Omental fat pad (tissue), 3 donors: ENCODE measurements at regions not wholly inside any gene's neighbourhood (a gene's known extent, or its start where the extent isn't known, plus 50 kb on each side); places are given as distances from the start of the nearest gene placed in this dataset.

ENCODE experiments used
- ATAC-seq: fragments of 150-250 bp; one replicate; pipeline ENCODE4 v1.9.1; 2016; ENCODE audit warnings: mild to moderate bottlenecking, moderate library complexity; ENCODE audit not compliant: low FRiP score
- DNase-seq: peaks from one replicate; pipeline ENCODE4 v3.0.0-alpha.2; 2019; ENCODE audit warnings: low spot score
- CTCF ChIP-seq, 3 donors: fragments of 450-650 bp; IDR thresholded peaks; one replicate each; pipeline ENCODE4 v1.5.1; 2016 to 2017; ENCODE audit warnings: antibody characterized with exemption in 3 of 3, mild to moderate bottlenecking in 3 of 3, moderate library complexity in 2 of 3

DNA sequence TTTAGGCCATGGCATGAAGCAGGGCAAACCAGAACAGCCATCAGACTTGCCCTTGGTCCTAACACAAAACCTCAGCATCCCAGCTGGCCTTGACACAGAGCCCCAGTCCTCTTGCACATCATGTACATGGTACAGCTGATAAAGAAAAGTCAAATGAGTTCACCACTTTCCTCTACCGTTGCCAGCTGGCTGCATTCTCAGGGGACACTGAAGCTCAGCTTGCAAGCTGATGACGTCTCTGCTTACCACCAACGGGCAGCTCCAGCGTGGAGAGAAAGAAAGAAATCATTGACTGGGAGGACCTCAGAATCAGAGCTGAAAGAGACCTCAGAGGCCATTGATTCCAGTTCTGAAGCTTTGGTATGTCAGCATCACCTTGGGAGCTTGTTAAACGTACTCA lies 80.7 kb upstream of the CES5A start:
- ATAC-seq = no peak
- TF ChIP-seq CTCF (IDR thresholded peaks at IDR 0.05) = no peak
- DNase-seq = no peak

DNA sequence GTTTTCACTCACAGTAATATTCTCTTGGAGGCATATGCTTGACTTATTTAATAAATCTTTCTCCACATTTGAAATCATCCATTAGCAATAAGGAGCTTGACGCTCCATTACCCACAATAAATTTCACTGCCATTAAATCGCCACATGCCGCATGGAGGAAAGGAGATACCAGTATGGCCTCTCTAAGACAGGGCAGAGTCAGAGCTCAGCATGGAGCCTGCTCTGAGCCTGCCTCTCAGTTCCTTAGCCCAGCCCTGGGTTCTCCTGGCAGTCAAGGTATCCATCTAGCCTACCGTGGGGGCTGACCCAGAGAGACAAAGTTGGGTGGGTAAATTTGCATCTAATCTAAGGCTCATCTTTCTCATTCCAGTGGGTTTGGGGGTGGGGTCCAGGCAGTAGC lies 80.3 kb upstream of the CES5A start:
- ATAC-seq (no peak), DNase-seq (no peak)
- TF ChIP-seq CTCF (IDR thresholded peaks at IDR 0.05) = no peak

DNA sequence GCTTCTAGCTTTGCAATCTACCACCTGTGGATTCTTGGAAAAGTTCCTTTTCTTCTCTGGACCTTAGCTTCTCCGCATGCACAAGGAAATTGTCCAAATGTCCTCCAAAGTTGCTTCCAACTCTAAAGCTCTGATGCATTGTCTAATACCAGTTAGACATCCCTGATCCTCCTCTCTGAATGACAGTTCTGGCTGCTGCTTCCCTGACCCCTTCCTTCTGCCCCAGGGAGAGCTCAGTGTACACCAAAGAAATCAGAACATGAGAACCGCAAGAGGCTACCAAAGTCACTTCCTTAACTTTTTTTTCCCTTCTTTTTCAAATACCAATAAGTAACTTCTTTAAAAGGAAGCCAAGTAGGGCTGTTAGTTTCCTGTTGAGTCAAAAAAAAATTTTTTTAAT lies 79.7 kb upstream of the CES5A start:
- no peak for TF ChIP-seq CTCF (IDR thresholded peaks at IDR 0.05)
- no peak for DNase-seq
- no peak for ATAC-seq

DNA sequence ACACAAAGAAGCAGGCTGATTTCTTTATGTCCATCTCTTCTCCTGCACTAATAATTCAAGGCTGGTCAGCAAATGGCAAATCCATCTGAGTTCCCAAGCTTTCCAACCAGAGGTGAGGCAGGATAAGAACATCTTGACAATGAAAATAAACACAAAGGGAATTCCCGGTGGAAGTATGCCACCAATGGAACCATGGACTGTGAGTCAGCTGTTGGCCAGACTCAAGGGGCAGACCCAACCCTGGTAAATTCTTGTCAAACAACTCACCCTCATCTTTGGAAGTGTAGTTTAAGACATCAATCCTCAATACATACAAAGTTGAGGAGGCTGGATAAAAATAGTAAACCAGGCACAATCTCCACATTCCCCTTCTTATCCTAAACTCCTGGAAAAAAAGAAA lies 74.3 kb upstream of the CES5A start:
- DNase-seq = no peak
- no peak for ATAC-seq

GRCh38 chr16:55948230-55948629 lies 73.1 kb upstream of the CES5A start:
- DNase-seq = no peak

More for the DNA sequence above, 74.3 kb upstream of the CES5A start:
- TF ChIP-seq CTCF (IDR thresholded peaks at IDR 0.05) = no peak

GRCh38 chr16:55947366-55947765 lies 72.2 kb upstream of the CES5A start:
- no peak for ATAC-seq
- no peak for TF ChIP-seq CTCF (IDR thresholded peaks at IDR 0.05)
- DNase-seq = no peak

More at GRCh38 chr16:55948230-55948629, 73.1 kb upstream of the CES5A start:
- TF ChIP-seq CTCF (IDR thresholded peaks at IDR 0.05) = no peak
- no peak for ATAC-seq

DNA sequence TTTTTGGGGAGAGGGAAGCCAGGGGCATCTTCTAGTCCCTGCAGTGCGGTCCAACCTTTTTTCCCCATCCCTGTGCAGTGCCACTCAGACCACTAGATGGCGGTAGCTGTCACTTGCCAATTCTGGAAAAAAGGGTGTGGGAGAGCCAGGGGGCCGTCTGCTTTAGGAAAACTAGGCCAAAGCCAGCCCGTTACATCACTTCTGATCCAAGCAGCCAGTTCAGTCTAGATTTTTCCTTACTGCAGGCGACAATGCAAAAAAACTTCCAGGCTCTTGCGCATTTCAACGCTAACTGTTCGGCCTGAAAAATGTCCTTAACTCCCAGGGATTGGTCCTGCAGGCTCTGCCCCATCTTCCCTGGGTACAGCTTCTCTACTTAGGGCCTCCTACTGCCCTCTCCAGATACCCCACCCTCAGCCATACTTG lies 69.2 kb upstream of the CES5A start:
- TF ChIP-seq CTCF (IDR thresholded peaks at IDR 0.05) = peak in 2 of 3 donors; percentile 42 to 60
- peak; percentile 42 for DNase-seq
- peak; percentile 80 for ATAC-seq
